ENCODE measurements at regions not wholly inside any gene's neighbourhood (a gene's known extent, or its start where the extent isn't known, plus 50 kb on each side); places are given as distances from the start of the nearest gene placed in this dataset.

DNA sequence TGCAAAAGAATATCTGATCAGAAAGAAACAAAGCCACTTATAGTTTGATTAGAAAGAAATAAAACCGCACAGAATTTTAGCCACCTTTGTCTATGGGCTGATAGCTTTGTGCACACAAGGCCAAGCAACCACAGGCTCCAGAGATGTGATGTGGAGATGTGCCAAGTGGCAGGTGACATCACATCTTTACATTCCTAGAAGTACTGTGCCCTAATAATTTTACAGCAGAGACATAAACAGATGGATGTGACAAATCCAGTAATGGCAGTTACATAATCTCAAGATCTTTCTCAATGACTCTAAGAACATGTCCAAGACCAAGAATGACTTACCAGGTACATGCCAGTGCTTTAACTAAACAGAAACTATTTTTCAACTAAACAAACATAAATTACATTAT, 159.5 kb downstream of the LTN1 start:
- no peak for TF ChIP-seq CTCF (IDR thresholded peaks at IDR 0.05)
- no peak for TF ChIP-seq EZH2 (IDR thresholded peaks at IDR 0.05; ENCODE audit: borderline replicate concordance, insufficient read depth, low read depth, low read length, poor library complexity, severe bottlenecking)
